H1 (cell line): ENCODE measurements at regions not wholly inside any gene's neighbourhood (a gene's known extent, or its start where the extent isn't known, plus 50 kb on each side); places are given as distances from the start of the nearest gene placed in this dataset.

Experiments
- CTCF ChIA-PET: fragments of 300-600 bp; sonication (Branson Sonifier 250); formaldehyde crosslinking; loops from one replicate; lab custom pipeline; 2021; ENCODE audit not compliant: partially characterized antibody; lab: Charles Lee
- POLR2A ChIA-PET: fragments of 300-600 bp; sonication (Branson Sonifier 250); formaldehyde crosslinking; loops from one replicate; lab custom pipeline; 2021; ENCODE audit warnings: inconsistent platforms; ENCODE audit not compliant: partially characterized antibody; lab: Charles Lee
- DNase-seq, 2 experiments: peaks; one replicate each; pipeline versions ENCODE4 v3.0.0 to v3.0.0-alpha.2; 2010 to 2022; ENCODE audit warnings: low spot score in 2 of 2, low read depth in 1 of 2, mixed read lengths in 1 of 2
- FAIRE-seq: peaks from 2 replicates; lab custom pipeline; 2011; peaks lifted over from hg19 to GRCh38; lab: Jason Lieb, UNC
- H2AFZ ChIP-seq: 2 replicates; pipeline ENCODE4 v1.8.1; 2012; ENCODE audit warnings: low read length, inconsistent platforms
- H2AK5ac ChIP-seq: 2 replicates; pipeline ENCODE4 v1.6.1; 2013; ENCODE audit warnings: low read depth, low read length
- H2BK120ac ChIP-seq: replicated peaks from 2 replicates; pipeline ENCODE3; 2013; ENCODE audit warnings: low read depth, low read length, inconsistent platforms
- H2BK12ac ChIP-seq: 2 replicates; pipeline ENCODE4 v1.6.1; 2013; ENCODE audit warnings: low read depth, low read length
- H2BK15ac ChIP-seq: 2 replicates; pipeline ENCODE4 v1.6.1; 2013; ENCODE audit warnings: low read length
- H2BK20ac ChIP-seq: 2 replicates; pipeline ENCODE4 v1.6.1; 2013; ENCODE audit warnings: low read length
- H2BK5ac ChIP-seq: 2 replicates; pipeline ENCODE4 v1.6.1; 2013; ENCODE audit warnings: low read depth, low read length
- H3K14ac ChIP-seq: 2 replicates; pipeline ENCODE4 v1.6.1; 2013; ENCODE audit warnings: inconsistent platforms; ENCODE audit not compliant: insufficient read length
- H3K18ac ChIP-seq: 2 replicates; pipeline ENCODE4 v1.6.1; 2013; ENCODE audit warnings: low read length; ENCODE audit errors: extremely low read depth
- H3K23ac ChIP-seq: 2 replicates; pipeline ENCODE4 v1.6.1; 2013; ENCODE audit warnings: inconsistent platforms; ENCODE audit not compliant: insufficient read length
- H3K23me2 ChIP-seq: 2 replicates; pipeline ENCODE4 v1.6.1; 2013; ENCODE audit warnings: low read depth, low read length
- H3K27ac ChIP-seq: 2 replicates; pipeline ENCODE4 v1.6.1; 2011; ENCODE audit warnings: low read depth, low read length, inconsistent platforms
- H3K27me3 ChIP-seq, 4 experiments: replicated peaks in 1 of 4; 1 replicate in 1 of 4; 2 replicates in 3 of 4; pipeline versions ENCODE4 v1.6.1 to v1.8.1; 2011 to 2013; ENCODE audit warnings: low read length in 3 of 4, mild to moderate bottlenecking in 3 of 4, inconsistent platforms in 2 of 4, mixed read lengths in 2 of 4, moderate library complexity in 1 of 4; ENCODE audit not compliant: control insufficient read depth in 3 of 4, insufficient read depth in 3 of 4; ENCODE audit errors: extremely low read depth in 1 of 4
- H3K36me3 ChIP-seq, 4 experiments: 2 replicates each; pipeline versions ENCODE4 v1.6.1 to v1.8.1; 2011 to 2013; ENCODE audit warnings: mild to moderate bottlenecking in 4 of 4, low read length in 3 of 4, moderate library complexity in 2 of 4, control low read depth in 1 of 4, inconsistent platforms in 1 of 4; ENCODE audit not compliant: insufficient read depth in 4 of 4, control insufficient read depth in 2 of 4
- H3K4ac ChIP-seq: replicated peaks from 2 replicates; pipeline ENCODE3; 2013; ENCODE audit warnings: low read length, low read depth, mixed read lengths, inconsistent platforms; ENCODE audit not compliant: insufficient read length
- H3K4me1 ChIP-seq, 4 experiments: replicated peaks in 1 of 4; 1 replicate in 1 of 4; 2 replicates in 3 of 4; pipeline versions ENCODE4 v1.6.1 to v1.8.1; 2011 to 2013; ENCODE audit warnings: low read length in 3 of 4, inconsistent platforms in 2 of 4, mixed read lengths in 1 of 4; ENCODE audit not compliant: insufficient read depth in 4 of 4, control insufficient read depth in 3 of 4
- H3K4me2 ChIP-seq, 2 experiments: 2 replicates each; pipeline versions ENCODE4 v1.6.1 to v1.8.1; 2011 to 2013; ENCODE audit warnings: low read depth in 2 of 2, low read length in 2 of 2, control low read depth in 1 of 2, inconsistent platforms in 1 of 2, mild to moderate bottlenecking in 1 of 2; ENCODE audit not compliant: insufficient read depth in 1 of 2
- H3K4me3 ChIP-seq, 4 experiments: fragments of 200-600, 300-600 bp in 1 of 4; sonication (generic), shearing (Covaris generic), sonication (Bioruptor Twin) in 1 of 4; 2 replicates each; pipeline versions ENCODE4 v1.5.1 to v1.8.1; 2011 to 2016; ENCODE audit warnings: low read length in 4 of 4, low read depth in 3 of 4, control low read depth in 2 of 4, inconsistent platforms in 2 of 4, mild to moderate bottlenecking in 2 of 4, mixed read lengths in 1 of 4, moderate library complexity in 1 of 4; ENCODE audit not compliant: insufficient read depth in 2 of 4; ENCODE audit errors: extremely low read depth in 1 of 4
- H3K56ac ChIP-seq: replicated peaks from 2 replicates; pipeline ENCODE3; 2013; ENCODE audit warnings: low read depth, mild to moderate bottlenecking, mixed read lengths, low read length, inconsistent platforms; ENCODE audit not compliant: insufficient read length
- H3K79me1 ChIP-seq: 2 replicates; pipeline ENCODE4 v1.6.1; 2013; ENCODE audit warnings: low read depth, low read length, control low read depth
- H3K79me2 ChIP-seq, 2 experiments: 2 replicates each; pipeline versions ENCODE4 v1.6.1 to v1.8.1; 2012 to 2013; ENCODE audit warnings: low read length in 2 of 2, mild to moderate bottlenecking in 2 of 2, inconsistent platforms in 1 of 2; ENCODE audit not compliant: insufficient read depth in 2 of 2, control insufficient read depth in 1 of 2
- H3K9ac ChIP-seq, 4 experiments: replicated peaks in 1 of 4; 1 replicate in 1 of 4; 2 replicates in 3 of 4; pipeline versions ENCODE4 v1.6.1 to v1.8.1; 2011 to 2013; ENCODE audit warnings: low read depth in 3 of 4, low read length in 3 of 4, control low read depth in 2 of 4, mild to moderate bottlenecking in 2 of 4, moderate library complexity in 2 of 4, inconsistent platforms in 1 of 4; ENCODE audit errors: extremely low read depth in 1 of 4
- H3K9me3 ChIP-seq, 2 experiments: 2 replicates each; pipeline versions ENCODE4 v1.6.1 to v1.8.1; 2012 to 2013; ENCODE audit warnings: mild to moderate bottlenecking in 2 of 2, moderate library complexity in 2 of 2, control low read depth in 1 of 2, inconsistent platforms in 1 of 2, low read depth in 1 of 2, low read length in 1 of 2, mixed read lengths in 1 of 2; ENCODE audit not compliant: insufficient read depth in 2 of 2
- H4K20me1 ChIP-seq, 2 experiments: replicated peaks in 1 of 2; 2 replicates each; pipeline versions ENCODE3 to v1.8.1; 2011 to 2013; ENCODE audit warnings: inconsistent platforms in 2 of 2, low read length in 2 of 2, mild to moderate bottlenecking in 1 of 2; ENCODE audit not compliant: insufficient read depth in 2 of 2, control insufficient read depth in 1 of 2
- H4K5ac ChIP-seq: 2 replicates; pipeline ENCODE4 v1.6.1; 2013; ENCODE audit warnings: low read length, low read depth, mixed read lengths, inconsistent platforms; ENCODE audit not compliant: insufficient read length
- H4K8ac ChIP-seq: 2 replicates; pipeline ENCODE4 v1.8.0; 2013; ENCODE audit warnings: mild to moderate bottlenecking, moderate library complexity, low read length, inconsistent platforms; ENCODE audit not compliant: insufficient read depth; ENCODE audit errors: extremely low read depth
- H4K91ac ChIP-seq: replicated peaks from 2 replicates; pipeline ENCODE3; 2013; ENCODE audit warnings: low read length, mixed read lengths, inconsistent platforms; ENCODE audit not compliant: insufficient read length
- CBX5 ChIP-seq: fragments of 300-800, 300-1000 bp; sonication (generic); IDR thresholded peaks from 2 replicates; pipeline ENCODE4 v1.7.1; 2016; ENCODE audit warnings: antibody characterized with exemption, low read length, low read depth
- CEBPB ChIP-seq: IDR thresholded peaks from 2 replicates; pipeline ENCODE4 v1.6.1; 2012; ENCODE audit warnings: low read depth, low read length
- EP300 ChIP-seq, 2 experiments: IDR thresholded peaks; 1 replicate in 1 of 2; 2 replicates in 1 of 2; pipeline ENCODE4 v1.6.1; 2011 to 2012; ENCODE audit warnings: low read depth in 2 of 2, low read length in 2 of 2, mild to moderate bottlenecking in 2 of 2, borderline replicate concordance in 1 of 2, inconsistent platforms in 1 of 2, moderate library complexity in 1 of 2
- FOSL1 ChIP-seq: IDR thresholded peaks from 2 replicates; pipeline ENCODE4 v1.6.1; 2011; ENCODE audit warnings: mild to moderate bottlenecking, low read depth, low read length, moderate library complexity; ENCODE audit not compliant: insufficient read depth
- HDAC6 ChIP-seq: IDR thresholded peaks from one replicate; pipeline ENCODE4 v1.7.1; 2012; ENCODE audit warnings: low read depth, mild to moderate bottlenecking, inconsistent platforms, low read length, moderate library complexity
- KDM1A ChIP-seq: fragments of 200-600, 300-600 bp; sonication (generic); IDR thresholded peaks from 2 replicates; pipeline ENCODE4 v1.7.1; 2016; ENCODE audit warnings: mild to moderate bottlenecking, low read length, borderline replicate concordance
- NANOG ChIP-seq: IDR thresholded peaks from 2 replicates; pipeline ENCODE4 v1.6.1; 2011; ENCODE audit warnings: low read length, low read depth, mild to moderate bottlenecking, inconsistent platforms; ENCODE audit not compliant: insufficient read depth, poor library complexity, severe bottlenecking
- POLR2AphosphoS5 ChIP-seq: IDR thresholded peaks from 2 replicates; pipeline ENCODE4 v1.6.1; 2011; ENCODE audit warnings: low read depth, low read length
- SIRT6 ChIP-seq: IDR thresholded peaks from one replicate; pipeline ENCODE4 v1.7.1; 2012; ENCODE audit warnings: low read length, inconsistent platforms
- SP2 ChIP-seq: IDR thresholded peaks from 2 replicates; pipeline ENCODE4 v1.6.1; 2012; ENCODE audit warnings: mild to moderate bottlenecking, low read length, inconsistent platforms
- SRF ChIP-seq: IDR thresholded peaks from 2 replicates; pipeline ENCODE4 v1.6.1; 2011; ENCODE audit warnings: mild to moderate bottlenecking, low read depth, low read length, moderate library complexity
- TAF1 ChIP-seq: IDR thresholded peaks from 2 replicates; pipeline ENCODE4 v1.6.1; 2011; ENCODE audit warnings: mild to moderate bottlenecking, low read depth, low read length
- TBP ChIP-seq: IDR thresholded peaks from 2 replicates; pipeline ENCODE4 v1.6.1; 2011; ENCODE audit warnings: low read depth, low read length, improper control_type of control experiment
- TEAD4 ChIP-seq: IDR thresholded peaks from 2 replicates; pipeline ENCODE4 v1.6.1; 2012; ENCODE audit warnings: low read depth, low read length, inconsistent platforms, mixed read lengths
- WGBS, 2 experiments: shearing (Covaris generic) in 1 of 2; methylation state at CpG; one replicate each; pipeline versions ENCODE4 v1.1.6 to v1.1.7; 2013 to 2015; ENCODE audit warnings: low lambda C conversion rate in 2 of 2, mixed read lengths in 2 of 2, inconsistent platforms in 1 of 2, low coverage in 1 of 2, missing lambda C conversion rate in 1 of 2; ENCODE audit not compliant: insufficient replicate concordance in 2 of 2, insufficient coverage in 1 of 2, insufficient read length in 1 of 2; ENCODE audit errors: extremely low coverage in 1 of 2, missing lambda C conversion rate in 1 of 2; 5-methylcytosine and 5-hydroxymethylcytosine counted together
- TF ChIP-seq, protein P1 (sequence below): IDR thresholded peaks from 2 replicates; pipeline ENCODE4 v1.6.1; 2012; ENCODE audit warnings: inconsistent platforms

DNA sequence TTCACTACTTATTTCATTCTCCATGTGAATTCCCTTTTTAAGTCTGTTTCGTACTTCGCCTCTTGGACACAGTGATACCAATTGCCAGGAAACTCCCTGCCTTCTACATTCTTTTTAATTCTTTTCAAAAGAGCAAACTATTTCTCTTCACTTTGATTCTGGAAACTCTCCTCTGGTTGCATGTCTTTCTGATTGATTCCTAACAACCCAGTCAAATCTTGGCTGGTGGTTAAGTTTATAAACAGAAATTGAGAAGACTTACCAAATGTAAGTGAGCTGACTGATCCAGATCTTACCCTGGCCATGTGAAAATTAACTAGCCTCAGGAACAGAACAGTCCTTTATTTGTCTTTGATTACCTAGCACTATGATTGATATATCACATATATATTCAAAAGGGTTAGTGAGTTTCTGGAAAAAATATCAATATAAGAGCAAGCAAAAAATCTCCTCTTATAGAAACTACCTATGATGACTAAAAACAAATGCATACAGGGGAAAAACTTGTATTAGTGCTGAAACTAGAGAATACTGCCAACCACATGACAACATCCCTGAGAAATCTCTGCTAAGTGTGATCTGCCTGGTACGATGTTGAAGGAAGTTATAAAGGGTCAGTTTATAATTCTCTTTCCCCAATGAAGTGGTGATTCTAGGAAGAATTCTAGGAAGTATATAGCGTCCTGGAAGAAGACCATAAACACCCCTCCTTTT lies 152.6 kb upstream of the HTR2A start:
- Histone ChIP-seq H2BK12ac (no peak overlapping the region), H4K20me1 (no peaks in the 10 kb centered on the region), H3K27ac (no peak overlapping the region), H3K79me2 (no peaks in the 10 kb centered on the region), H3K4me1 (peaks cover 0 to 5% (median 1%) of the 10 kb centered on the region in 4 experiments; a peak in 2 of 7 replicates), H3K79me1 (no peaks in the 10 kb centered on the region), H4K91ac (no peak overlapping the region), H2BK15ac (no peak overlapping the region), H3K4me2 (no peak overlapping the region), H2BK20ac (no peak overlapping the region), H3K4ac (no peak overlapping the region), H4K5ac (no peak overlapping the region), H3K23me2 (no peaks in the 10 kb centered on the region), H3K36me3 (no peaks in the 10 kb centered on the region), H4K8ac (no peak overlapping the region), H3K9me3 (no peaks in the 10 kb centered on the region), H3K23ac (no peak overlapping the region), H3K18ac (no peak overlapping the region), H3K14ac (no peak overlapping the region), H3K56ac (no peak overlapping the region), H2AK5ac (no peak overlapping the region), H2AFZ (peak overlapping the region; percentile 81), H2BK5ac (no peak overlapping the region), H3K4me3 (no peak overlapping the region), H2BK120ac (no peak overlapping the region), H3K27me3 (no peaks in the 10 kb centered on the region), H3K9ac (no peak overlapping the region)
- TF ChIP-seq CBX5 (no peak), SP2 (no peak), TBP (no peak), SRF (no peak), EP300 (IDR thresholded peaks at IDR 0.05; ENCODE audit: borderline replicate concordance in 1 of 2, low read depth in 2 of 2, low read length in 2 of 2) (no peak), HDAC6 (no peak), SIRT6 (no peak), POLR2AphosphoS5 (no peak), NANOG (no peak), KDM1A (no peak), TEAD4 (no peak), FOSL1 (no peak), TAF1 (no peak), CEBPB (no peak)
- TF ChIP-seq, protein P1, sequence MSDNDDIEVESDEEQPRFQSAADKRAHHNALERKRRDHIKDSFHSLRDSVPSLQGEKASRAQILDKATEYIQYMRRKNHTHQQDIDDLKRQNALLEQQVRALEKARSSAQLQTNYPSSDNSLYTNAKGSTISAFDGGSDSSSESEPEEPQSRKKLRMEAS: no peak
- FAIRE-seq (no peak), DNase-seq (no peak)
- WGBS, 2 experiments: 84% methylated on average over 4 of the region's 4 CpGs; no CpG with 5 or more reads in 1 of the 2 experiments
- ChIA-PET CTCF (no interaction called here), POLR2A (no interaction called here)
